ENCODE measurements at regions not wholly inside any gene's neighbourhood (a gene's known extent, or its start where the extent isn't known, plus 50 kb on each side); places are given as distances from the start of the nearest gene placed in this dataset.

DNA sequence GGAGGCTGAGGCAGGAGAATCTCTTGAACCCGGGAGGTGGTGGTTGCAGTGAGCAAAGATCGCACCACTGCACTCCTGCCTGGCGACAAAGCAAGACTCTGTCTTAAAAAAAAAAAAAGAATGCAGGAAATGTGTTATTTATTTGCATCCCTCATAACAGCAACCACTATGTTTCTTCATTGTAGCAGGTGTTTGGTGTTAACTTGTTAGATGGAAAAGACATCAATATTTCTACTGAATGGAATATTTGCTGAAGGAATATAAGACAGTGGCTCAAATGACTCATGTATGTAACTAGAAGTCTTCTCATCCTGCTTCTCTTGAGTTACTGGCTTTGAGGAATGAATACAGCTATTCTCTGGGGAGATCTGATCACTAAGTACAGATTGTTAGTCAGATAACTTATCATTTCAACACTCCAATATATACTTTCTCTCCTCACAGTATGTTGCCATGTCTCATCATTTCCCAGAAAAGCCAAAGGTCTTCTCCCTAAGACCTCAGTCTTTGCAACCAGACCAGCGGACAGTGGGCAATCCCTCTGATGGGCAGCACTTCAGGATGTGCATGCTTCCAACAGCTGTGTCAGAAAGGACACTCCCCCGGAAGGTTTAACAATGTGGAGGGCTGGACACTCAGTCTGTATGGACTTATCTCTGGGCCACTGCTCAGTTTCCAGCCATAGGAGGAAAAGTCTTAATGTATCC lies 104.4 kb upstream of the STK17B start:
- Histone ChIP-seq H3K4me1 (peaks cover 26% of the 10 kb centered on the region; the same call in 1 of the 2 replicates), H4K20me1 (no peaks in the 10 kb centered on the region), H3K9ac (no peak overlapping the region), H3K4me3 (no peak overlapping the region), H3K4me2 (0 out of 2 replicates have a peak overlapping the region, but pooled peaks have one; percentile 9), H3K36me3 (no peaks in the 10 kb centered on the region), H3K27me3 (no peaks in the 10 kb centered on the region), H3K27ac (no peak overlapping the region), H3K9me3 (no peaks in the 10 kb centered on the region)
- TF ChIP-seq Cebpa-rat (IDR thresholded peaks at IDR 0.05), result no peak

DNA sequence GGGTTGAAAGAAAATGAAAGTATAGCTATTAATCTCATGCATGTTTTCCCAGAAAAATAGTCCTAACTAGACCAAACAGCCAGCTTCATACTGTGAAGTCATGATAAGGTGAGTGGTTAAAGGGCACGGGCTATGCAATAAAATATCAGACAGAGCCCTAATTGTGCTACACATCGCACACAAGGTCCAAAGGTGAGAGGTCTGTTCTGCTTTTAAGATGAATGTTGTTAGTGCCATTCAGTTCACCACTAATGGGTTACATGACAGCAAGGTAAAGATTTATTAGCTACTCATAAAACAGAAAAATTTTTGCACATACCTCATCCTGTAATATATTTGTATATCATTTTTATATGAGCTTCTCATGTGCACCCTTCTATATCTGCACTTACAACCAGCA lies 105.0 kb upstream of the STK17B start:
- Histone ChIP-seq H3K4me2 (no peak overlapping the region), H3K4me1 (peaks cover 26% of the 10 kb centered on the region; the same call in 1 of the 2 replicates), H3K4me3 (no peak overlapping the region), H3K9me3 (no peaks in the 10 kb centered on the region), H3K27me3 (no peaks in the 10 kb centered on the region), H3K27ac (no peak overlapping the region), H3K36me3 (no peaks in the 10 kb centered on the region), H4K20me1 (no peaks in the 10 kb centered on the region), H3K9ac (no peak overlapping the region)
- TF ChIP-seq Cebpa-rat (IDR thresholded peaks at IDR 0.05), result no peak

DNA sequence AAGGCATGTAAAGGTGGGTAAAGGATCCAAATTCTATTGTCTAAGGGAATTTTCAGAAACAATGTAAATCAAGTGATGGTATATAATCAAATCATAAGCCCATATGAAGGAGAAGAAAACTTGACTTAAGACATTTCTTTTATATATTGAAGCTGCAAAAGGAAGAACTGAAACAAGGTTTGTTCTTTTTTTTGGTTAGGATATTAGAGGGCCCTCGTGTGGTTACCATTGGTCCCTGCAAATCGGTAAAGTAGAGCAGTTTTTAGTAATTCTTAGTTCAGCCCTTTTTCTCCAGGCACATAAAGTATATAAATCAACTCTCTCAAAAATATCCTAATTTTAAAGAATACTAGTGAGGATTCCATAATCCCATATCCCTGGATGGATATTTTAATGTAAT lies 105.6 kb upstream of the STK17B start:
- Histone ChIP-seq H3K4me2 (no peak overlapping the region), H4K20me1 (no peaks in the 10 kb centered on the region), H3K36me3 (no peaks in the 10 kb centered on the region), H3K27ac (no peak overlapping the region), H3K9me3 (no peaks in the 10 kb centered on the region), H3K4me1 (peaks cover 26% of the 10 kb centered on the region; the same call in 1 of the 2 replicates), H3K27me3 (no peaks in the 10 kb centered on the region), H3K4me3 (no peak overlapping the region), H3K9ac (no peak overlapping the region)
- no peak for TF ChIP-seq Cebpa-rat (IDR thresholded peaks at IDR 0.05)

DNA sequence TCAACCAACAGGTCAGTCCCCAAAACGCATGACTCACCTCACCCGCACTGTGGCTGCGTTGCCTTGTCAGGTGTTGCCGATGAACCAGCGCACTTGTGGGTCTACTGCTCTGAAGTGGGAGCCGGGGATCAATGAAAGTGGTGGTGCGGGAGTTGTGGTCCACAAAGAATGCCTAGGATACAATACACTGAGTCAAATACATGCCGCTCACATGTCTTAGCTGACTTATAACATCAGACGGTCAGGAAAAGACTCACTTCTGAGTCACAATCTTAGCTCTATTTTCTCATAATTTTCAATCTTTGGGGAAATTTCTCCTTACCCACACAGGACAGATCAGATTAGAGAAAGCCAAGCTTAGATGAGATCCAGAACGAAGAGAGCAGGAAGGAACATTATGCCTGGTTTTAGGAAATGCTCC lies 107.1 kb upstream of the STK17B start:
- Histone ChIP-seq H4K20me1 (no peaks in the 10 kb centered on the region), H3K27ac (no peak overlapping the region), H3K4me2 (no peak overlapping the region), H3K9me3 (no peaks in the 10 kb centered on the region), H3K36me3 (no peaks in the 10 kb centered on the region), H3K9ac (no peak overlapping the region), H3K27me3 (no peaks in the 10 kb centered on the region), H3K4me1 (peaks cover 26% of the 10 kb centered on the region; the same call in 1 of the 2 replicates), H3K4me3 (no peak overlapping the region)
- TF ChIP-seq Cebpa-rat (IDR thresholded peaks at IDR 0.05), result no peak

DNA sequence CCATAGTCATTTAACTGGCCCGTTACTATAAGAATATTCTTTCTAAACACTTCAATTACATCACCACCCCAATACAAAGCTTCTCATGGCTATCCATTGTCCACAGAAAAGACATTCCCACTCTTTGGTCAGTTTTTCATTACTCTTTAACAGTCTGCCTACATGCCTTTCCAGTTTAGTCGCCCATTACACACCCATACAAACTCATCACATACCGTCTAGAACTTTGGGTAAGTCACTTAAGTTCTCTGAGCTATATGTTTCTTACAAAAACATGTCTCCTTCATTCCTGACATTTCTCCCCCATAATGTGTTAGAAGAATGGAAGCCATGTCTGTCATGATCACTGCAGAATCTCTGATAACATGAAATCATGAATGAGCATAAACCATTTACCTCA lies 108.2 kb upstream of the STK17B start:
- Histone ChIP-seq H3K4me3 (no peak overlapping the region), H3K27ac (no peak overlapping the region), H3K27me3 (no peaks in the 10 kb centered on the region), H3K4me1 (peaks cover 19% of the 10 kb centered on the region; the same call in 1 of the 2 replicates), H3K9ac (no peak overlapping the region), H3K4me2 (no peak overlapping the region), H4K20me1 (no peaks in the 10 kb centered on the region), H3K9me3 (no peaks in the 10 kb centered on the region), H3K36me3 (no peaks in the 10 kb centered on the region)
- no peak for TF ChIP-seq Cebpa-rat (IDR thresholded peaks at IDR 0.05)

DNA sequence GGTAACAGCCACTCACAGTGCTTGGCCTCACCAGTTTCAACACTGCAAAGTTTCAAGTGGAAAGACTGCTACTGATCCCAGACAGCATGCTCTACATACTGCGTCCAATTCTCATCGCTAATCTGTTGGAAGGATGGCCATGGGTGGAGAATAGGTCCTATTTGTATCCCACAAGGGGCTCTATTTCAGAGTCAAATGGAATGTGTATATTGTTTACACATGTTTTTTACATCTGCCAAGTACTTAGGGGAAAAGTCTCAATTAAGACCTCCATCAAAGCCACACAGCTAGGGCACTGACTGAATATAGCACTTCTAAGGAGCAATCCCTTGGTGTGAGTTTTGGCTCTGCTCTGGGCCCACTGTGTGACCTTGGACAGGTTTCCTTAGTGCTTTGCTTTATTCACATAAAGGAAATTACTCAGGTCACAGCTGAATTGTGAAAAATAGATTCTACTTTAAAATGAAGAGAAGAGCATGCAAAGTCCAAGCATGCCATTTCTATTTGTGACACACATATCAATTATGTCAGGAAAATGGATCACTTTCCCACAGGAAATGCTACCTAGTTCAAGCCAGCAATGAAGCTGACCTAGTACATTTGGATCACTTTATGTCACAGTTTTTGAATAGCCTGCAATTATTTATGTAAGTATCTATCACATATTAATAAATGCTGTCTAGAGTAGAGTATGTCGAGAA lies 112.9 kb upstream of the STK17B start:
- no peak for TF ChIP-seq Cebpa-rat (IDR thresholded peaks at IDR 0.05)
- H3K4me2 ChIP-seq, result no peak overlapping the region
- H3K9ac ChIP-seq, result no peak overlapping the region
- no peaks in the 10 kb centered on the region for H3K4me1 ChIP-seq
- no peaks in the 10 kb centered on the region for H3K27me3 ChIP-seq
- H3K36me3 ChIP-seq, result no peaks in the 10 kb centered on the region
- no peak overlapping the region for H3K4me3 ChIP-seq
- H3K9me3 ChIP-seq, result no peaks in the 10 kb centered on the region
- H4K20me1 ChIP-seq, result no peaks in the 10 kb centered on the region
- H3K27ac ChIP-seq, result no peak overlapping the region

DNA sequence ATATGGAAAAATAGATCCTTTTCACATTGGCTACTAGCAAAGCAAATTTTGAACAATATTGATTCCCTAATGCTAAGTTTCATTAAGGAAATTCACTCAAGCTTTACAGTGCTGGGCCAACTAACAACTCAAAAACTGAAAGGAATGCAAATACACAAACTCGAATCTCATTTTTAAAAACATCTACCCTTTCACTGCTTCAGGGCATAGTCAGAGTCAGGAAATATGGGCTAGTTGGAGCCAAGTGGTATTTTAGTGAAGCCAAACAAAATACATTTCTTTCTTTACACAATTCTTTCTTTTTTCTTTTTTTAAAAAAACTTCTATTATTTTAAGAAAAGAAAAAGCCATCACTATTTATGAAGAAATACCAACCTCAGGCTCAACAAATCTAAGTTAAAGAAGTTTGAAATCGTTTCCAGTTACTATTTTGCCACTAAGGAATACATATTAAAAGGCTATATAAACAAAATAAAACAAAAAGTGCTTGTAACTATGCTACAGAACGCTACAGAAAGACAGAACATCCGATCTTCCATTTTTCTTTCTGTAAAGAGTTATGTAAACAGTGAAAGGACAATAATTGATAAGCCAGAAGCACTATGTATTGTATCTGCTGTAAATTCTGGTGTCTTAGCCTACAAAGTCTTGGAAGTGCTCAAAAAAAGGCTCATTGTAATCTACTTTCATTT lies 113.6 kb upstream of the STK17B start:
- H3K9ac ChIP-seq, result no peak overlapping the region
- no peak overlapping the region for H3K4me3 ChIP-seq
- no peak overlapping the region for H3K4me2 ChIP-seq

DNA sequence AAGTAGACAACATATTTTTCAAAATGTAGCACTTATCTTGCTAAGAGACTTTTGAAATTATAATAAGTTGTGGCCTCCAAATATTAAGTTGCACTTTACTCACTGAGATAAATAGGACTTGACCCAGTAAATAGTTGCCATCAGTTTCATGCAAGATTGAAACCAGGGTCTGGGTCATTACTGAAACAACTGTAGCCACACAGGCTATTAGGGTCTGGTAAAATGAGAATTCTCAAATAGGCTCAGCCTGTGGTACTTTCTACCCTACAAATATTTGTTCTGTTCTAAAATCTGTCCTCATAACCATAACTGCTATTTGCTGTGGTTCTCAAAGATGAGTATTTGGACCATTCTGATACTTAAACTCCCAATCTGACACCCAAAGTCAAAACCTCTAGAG lies 115.4 kb upstream of the STK17B start:
- TF ChIP-seq Cebpa-rat (IDR thresholded peaks at IDR 0.05), result no peak
- no peak overlapping the region for H3K27ac ChIP-seq
- no peak overlapping the region for H3K9ac ChIP-seq
- H3K36me3 ChIP-seq, result no peaks in the 10 kb centered on the region
- no peak overlapping the region for H3K4me3 ChIP-seq
- H3K4me1 ChIP-seq, result no peaks in the 10 kb centered on the region
- H4K20me1 ChIP-seq, result no peaks in the 10 kb centered on the region
- no peaks in the 10 kb centered on the region for H3K9me3 ChIP-seq
- H3K27me3 ChIP-seq, result no peaks in the 10 kb centered on the region
- no peak overlapping the region for H3K4me2 ChIP-seq

More for the DNA sequence above, 113.6 kb upstream of the STK17B start:
- no peaks in the 10 kb centered on the region for H3K9me3 ChIP-seq
- H3K27ac ChIP-seq, result no peak overlapping the region
- TF ChIP-seq Cebpa-rat (IDR thresholded peaks at IDR 0.05), result no peak
- no peaks in the 10 kb centered on the region for H3K4me1 ChIP-seq
- no peaks in the 10 kb centered on the region for H3K36me3 ChIP-seq
- no peaks in the 10 kb centered on the region for H3K27me3 ChIP-seq
- no peaks in the 10 kb centered on the region for H4K20me1 ChIP-seq

DNA sequence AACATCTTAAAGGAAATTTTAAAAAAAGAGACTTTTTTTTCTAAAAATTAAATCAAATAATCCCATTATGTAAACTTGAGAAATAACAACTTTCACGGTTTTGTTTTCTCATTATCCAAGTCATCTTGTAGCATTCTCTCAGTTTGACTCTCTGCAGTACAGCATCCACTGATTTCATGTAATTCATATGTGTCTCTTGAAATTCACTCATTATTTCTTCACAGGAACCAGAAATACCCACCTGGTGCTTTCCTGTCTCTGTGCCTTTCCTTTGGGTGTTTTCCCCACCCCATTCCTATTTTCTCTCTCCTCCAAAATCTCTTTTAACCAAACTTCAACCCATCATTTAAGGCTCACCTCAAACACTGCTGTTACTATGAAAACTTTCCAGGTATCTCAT lies 116.1 kb upstream of the STK17B start:
- Histone ChIP-seq H3K9me3 (no peaks in the 10 kb centered on the region), H3K4me3 (no peak overlapping the region), H3K27ac (no peak overlapping the region), H3K4me2 (no peak overlapping the region), H3K4me1 (no peaks in the 10 kb centered on the region), H3K27me3 (no peaks in the 10 kb centered on the region), H4K20me1 (no peaks in the 10 kb centered on the region), H3K9ac (no peak overlapping the region), H3K36me3 (no peaks in the 10 kb centered on the region)
- no peak for TF ChIP-seq Cebpa-rat (IDR thresholded peaks at IDR 0.05)

DNA sequence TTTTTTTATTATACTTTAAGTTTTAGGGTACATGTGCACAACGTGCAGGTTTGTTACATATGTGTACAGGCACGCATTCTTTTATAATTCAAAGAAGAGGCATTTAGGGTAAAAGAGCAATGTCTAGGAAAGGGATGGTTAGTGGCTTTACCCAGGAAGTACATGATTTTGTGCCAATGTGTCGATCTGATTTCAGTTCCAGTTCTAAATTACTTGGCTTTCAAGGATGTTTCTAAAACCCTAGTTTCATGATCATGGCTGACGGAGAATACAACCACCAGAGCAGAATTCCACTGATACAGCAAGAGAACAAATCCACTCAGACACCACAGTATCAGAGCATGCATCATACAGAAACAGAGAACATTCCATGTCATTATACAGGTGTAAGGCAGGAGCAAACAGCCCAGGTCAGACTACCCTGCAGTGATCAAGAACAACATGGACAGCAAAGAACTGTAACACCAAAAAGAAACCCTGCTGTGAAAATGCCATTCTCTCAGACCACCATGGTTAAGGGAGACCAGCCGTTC lies 116.7 kb upstream of the STK17B start:
- no peak overlapping the region for H3K4me2 ChIP-seq
- H3K36me3 ChIP-seq, result no peaks in the 10 kb centered on the region
- no peak overlapping the region for H3K9ac ChIP-seq
- H3K4me3 ChIP-seq, result no peak overlapping the region
- no peaks in the 10 kb centered on the region for H4K20me1 ChIP-seq
- TF ChIP-seq Cebpa-rat (IDR thresholded peaks at IDR 0.05), result no peak
- H3K4me1 ChIP-seq, result no peaks in the 10 kb centered on the region
- no peaks in the 10 kb centered on the region for H3K9me3 ChIP-seq
- no peak overlapping the region for H3K27ac ChIP-seq
- H3K27me3 ChIP-seq, result no peaks in the 10 kb centered on the region
